Ovary (tissue), 7 donors: ENCODE measurements at regions not wholly inside any gene's neighbourhood (a gene's known extent, or its start where the extent isn't known, plus 50 kb on each side); places are given as distances from the start of the nearest gene placed in this dataset.
"Not testable (repeated sequence)": the region's sequence is repeated elsewhere in the genome, so short reads cannot be mapped to it uniquely, and the experiment has no call there.

Experiments used
- DNase-seq, 5 donors: peaks; one replicate each; pipeline ENCODE4 v3.0.0-alpha.2; 2019 to 2020
- H3K27ac ChIP-seq, 2 donors: fragments of 200-600 bp; one replicate each; pipeline versions ENCODE4 v1.5.1 to v1.8.0; 2019 to 2022
- H3K27me3 ChIP-seq: fragments of 200-600 bp; one replicate; pipeline ENCODE4 v1.8.0; 2022
- H3K36me3 ChIP-seq: fragments of 200-600 bp; sonication (generic); one replicate; pipeline ENCODE4 v1.5.1; 2019
- H3K4me1 ChIP-seq: one replicate; pipeline ENCODE4 v1.8.1; 2013; ENCODE audit warnings: mild to moderate bottlenecking, moderate library complexity; ENCODE audit not compliant: insufficient read depth
- H3K4me3 ChIP-seq: fragments of 200-600 bp; sonication (generic); one replicate; pipeline ENCODE4 v1.5.1; 2017
- H3K9me3 ChIP-seq, 2 donors: fragments of 200-600 bp in 1 of 2; sonication (generic) in 1 of 2; one replicate each; pipeline versions ENCODE4 v1.5.1 to v1.8.1; 2013 to 2019; ENCODE audit warnings: mild to moderate bottlenecking in 1 of 2, moderate library complexity in 1 of 2
- CTCF ChIP-seq, 3 donors: fragments of 450-650 bp in 2 of 3; fragments of 200-600 bp in 1 of 3; IDR thresholded peaks; one replicate each; pipeline versions ENCODE4 v1.5.1 to v1.8.0; 2016 to 2022; ENCODE audit warnings: antibody characterized with exemption in 3 of 3, mild to moderate bottlenecking in 1 of 3
- EP300 ChIP-seq: sonication (generic); formaldehyde crosslinking; IDR thresholded peaks from one replicate; pipeline ENCODE4 v1.6.1; 2017; ENCODE audit warnings: antibody characterized with exemption
- POLR2A ChIP-seq: fragments of 450-650 bp; IDR thresholded peaks from one replicate; pipeline ENCODE4 v1.6.1; 2017; ENCODE audit warnings: antibody characterized with exemption, mild to moderate bottlenecking, moderate library complexity
- WGBS, 3 donors: extraction: QIAGEN DNeasy Blood & Tissue Kit in 1 of 3; methylation state at CpG; one replicate each; pipeline versions ENCODE4 v1.1.5 to v1.1.7; 2013 to 2017; 5-methylcytosine and 5-hydroxymethylcytosine counted together
- intact Hi-C, 4 donors: fragments of 100-400 bp; cut with DNase I; formaldehyde crosslinking; loops; one replicate each; pipeline versions ENCODE4 v1.11.0 to v1.15.1; 2022 to 2023
- donor health status: DM: no; HTN: no; CAD: no; lungs with moderate emphysema.
- donor health status: DM: no; HTN: no; CAD: no.
- donor health status: Bipolar disorder and iron deficiency.
- donor health status: DM: no; HTN: no; CAD: no.
- donor health status: DM: yes; HTN: yes; CAD: no.

- DNase-seq: no peak
- H3K36me3 ChIP-seq: no peaks in the 10 kb centered on the region
- WGBS, 3 donors: 14 to 29% (median 21%) methylated on average over 2 of the region's 2 CpGs
- no peak overlapping the region for H3K4me3 ChIP-seq
- no peak overlapping the region for H3K27ac ChIP-seq
- H3K4me1 ChIP-seq: no peaks in the 10 kb centered on the region
- H3K9me3 ChIP-seq: no peaks in the 10 kb centered on the region
- intact Hi-C loops: no loop called here
- TF ChIP-seq CTCF (IDR thresholded peaks at IDR 0.05): no peak
- TF ChIP-seq EP300: no peak
- TF ChIP-seq POLR2A: no peak
- peaks cover 2% of the 10 kb centered on the region for H3K27me3 ChIP-seq
Observed at GRCh38 chr2:154507186-154507585, 191.3 kb upstream of the KCNJ3 start.

GRCh38 chr2:154518872-154519271 lies 179.6 kb upstream of the KCNJ3 start:
- Histone ChIP-seq H3K27me3 (no peaks in the 10 kb centered on the region), H3K4me3 (no peak overlapping the region), H3K27ac (no peak overlapping the region), H3K4me1 (no peaks in the 10 kb centered on the region), H3K9me3 (no peaks in the 10 kb centered on the region), H3K36me3 (no peaks in the 10 kb centered on the region)
- WGBS, 3 donors: 94 to 98% (median 98%) methylated on average over 1 of the region's 1 CpG
- intact Hi-C loops: no loop called here
- TF ChIP-seq EP300: no peak
- TF ChIP-seq POLR2A: no peak
- no peak for TF ChIP-seq CTCF (IDR thresholded peaks at IDR 0.05)
- no peak for DNase-seq

GRCh38 chr2:154520951-154521350 lies 177.5 kb upstream of the KCNJ3 start:
- H3K9me3 ChIP-seq, H3K27me3 ChIP-seq, DNase-seq, intact Hi-C loops, H3K27ac ChIP-seq, H3K4me3 ChIP-seq, H3K4me1 ChIP-seq, H3K36me3 ChIP-seq: not testable (repeated sequence)
- 84 to 87% (median 85%) methylated on average over 4 of the region's 4 CpGs for WGBS, 3 donors

- no peak overlapping the region for H3K27ac ChIP-seq
- H3K4me3 ChIP-seq: no peak overlapping the region
- H3K27me3 ChIP-seq: no peaks in the 10 kb centered on the region
- H3K9me3 ChIP-seq: no peaks in the 10 kb centered on the region
- no peaks in the 10 kb centered on the region for H3K4me1 ChIP-seq
- intact Hi-C loops: no loop called here
- no peak for TF ChIP-seq POLR2A
- no peak for TF ChIP-seq CTCF (IDR thresholded peaks at IDR 0.05)
- no peak for TF ChIP-seq EP300
- no peak for DNase-seq
- H3K36me3 ChIP-seq: no peaks in the 10 kb centered on the region
- 92 to 95% (median 93%) methylated on average over 2 of the region's 2 CpGs for WGBS, 3 donors
Observed at GRCh38 chr2:154526234-154526633, 172.3 kb upstream of the KCNJ3 start.

GRCh38 chr2:154527962-154528361 lies 170.5 kb upstream of the KCNJ3 start:
- Histone ChIP-seq H3K4me1 (no peaks in the 10 kb centered on the region), H3K27me3 (no peaks in the 10 kb centered on the region), H3K27ac (no peak overlapping the region), H3K4me3 (no peak overlapping the region), H3K9me3 (no peaks in the 10 kb centered on the region), H3K36me3 (no peaks in the 10 kb centered on the region)
- 80 to 85% (median 84%) methylated on average over 5 of the region's 5 CpGs for WGBS, 3 donors
- TF ChIP-seq CTCF (IDR thresholded peaks at IDR 0.05) (no peak), POLR2A (no peak), EP300 (no peak)
- intact Hi-C loops: no loop called here
- no peak for DNase-seq
